Erythroblast (primary cell): ENCODE measurements at regions not wholly inside any gene's neighbourhood (a gene's known extent, or its start where the extent isn't known, plus 50 kb on each side); places are given as distances from the start of the nearest gene placed in this dataset.

Source experiments
- GATA1 ChIP-seq: IDR thresholded peaks from 2 replicates; pipeline ENCODE4 v1.6.1; 2011; ENCODE audit warnings: low read depth, mild to moderate bottlenecking, control low read depth, low read length, moderate library complexity
- POLR2A ChIP-seq: IDR thresholded peaks from 2 replicates; pipeline ENCODE4 v1.6.1; 2011; ENCODE audit warnings: mild to moderate bottlenecking, low read length

- no peak for TF ChIP-seq POLR2A
- no peak for TF ChIP-seq GATA1
Observed at GRCh38 chr3:59426821-59427565, 377.2 kb upstream of the CFAP20DC start.
